Renal cortex interstitium (tissue), 11 donors: ENCODE measurements at regions not wholly inside any gene's neighbourhood (a gene's known extent, or its start where the extent isn't known, plus 50 kb on each side); places are given as distances from the start of the nearest gene placed in this dataset.
A peak's percentile ranks its signal among the peaks of the same experiment; 100 is the strongest.

ENCODE experiments used
- DNase-seq, 11 donors: peaks; one replicate each; pipeline ENCODE4 v3.0.0-alpha.2; 2013; ENCODE audit warnings: low read depth in 9 of 11, low spot score in 4 of 11; ENCODE audit errors: extremely low read depth in 1 of 11

DNA sequence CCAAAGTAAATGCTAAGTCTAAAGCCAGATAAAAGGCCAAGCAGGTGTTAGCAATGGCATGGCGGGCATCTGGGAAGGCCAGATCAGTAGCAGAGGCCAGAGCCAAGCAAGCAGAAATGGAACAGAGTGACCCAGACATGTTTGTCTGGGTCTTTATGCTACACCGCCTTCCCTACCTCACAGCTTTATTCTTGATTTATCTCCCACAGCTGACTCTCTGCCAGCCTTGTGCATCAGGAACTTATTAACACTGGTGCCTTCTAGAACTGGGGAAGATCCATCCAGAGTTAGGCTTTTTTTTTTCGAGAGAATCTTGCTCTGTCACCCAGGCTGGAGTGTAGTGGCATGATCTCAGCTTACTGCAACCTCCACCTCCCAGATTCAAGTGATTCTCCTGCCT lies 112.5 kb upstream of the SLC44A1 start:
- DNase-seq = no peak

DNA sequence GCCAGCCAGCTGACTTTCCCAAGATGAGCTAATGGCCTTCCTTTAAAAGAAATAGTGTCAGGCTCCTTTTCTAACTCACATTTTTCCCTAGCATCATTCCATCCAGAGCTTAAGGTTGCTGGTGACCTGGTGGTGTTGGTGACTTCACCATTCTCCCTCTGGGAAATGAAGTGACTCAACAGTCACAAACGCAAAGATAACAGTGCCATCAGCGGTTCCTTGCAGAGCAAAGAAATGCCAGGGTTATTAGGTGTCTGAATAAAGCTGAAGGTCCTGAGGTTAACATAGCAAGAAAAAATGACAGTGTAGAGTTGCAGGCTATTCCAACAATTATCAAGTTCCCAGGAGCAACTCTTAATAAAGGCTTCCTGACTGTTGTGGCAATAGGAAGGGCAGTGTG lies 111.8 kb upstream of the SLC44A1 start:
- no peak for DNase-seq

DNA sequence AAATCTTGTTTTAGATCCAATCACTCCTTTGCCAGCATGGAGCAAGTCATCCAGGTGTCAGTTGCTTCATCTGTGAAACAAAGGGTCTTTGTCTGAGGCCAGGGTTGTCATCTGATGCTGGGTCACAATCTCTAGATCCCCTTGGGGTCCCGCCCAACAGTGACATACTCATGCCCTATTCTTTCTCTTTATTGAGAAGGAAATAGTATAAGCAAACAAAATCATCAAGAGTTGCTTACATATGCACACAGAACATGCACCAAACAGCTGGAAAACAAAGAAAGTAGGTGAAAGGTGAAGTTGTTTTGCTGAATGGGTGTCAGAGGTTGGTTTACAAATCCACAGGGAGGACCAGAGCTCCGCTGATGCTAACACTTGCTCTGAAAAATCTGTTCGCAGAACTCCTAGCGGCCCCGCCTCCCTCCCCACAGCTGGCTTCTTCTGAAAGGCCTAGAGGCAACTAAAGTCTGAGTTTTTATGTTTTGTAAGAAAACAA lies 106.1 kb upstream of the SLC44A1 start:
- peak in 3 of 11 donors; percentile 34 to 50 (median 47) for DNase-seq

DNA sequence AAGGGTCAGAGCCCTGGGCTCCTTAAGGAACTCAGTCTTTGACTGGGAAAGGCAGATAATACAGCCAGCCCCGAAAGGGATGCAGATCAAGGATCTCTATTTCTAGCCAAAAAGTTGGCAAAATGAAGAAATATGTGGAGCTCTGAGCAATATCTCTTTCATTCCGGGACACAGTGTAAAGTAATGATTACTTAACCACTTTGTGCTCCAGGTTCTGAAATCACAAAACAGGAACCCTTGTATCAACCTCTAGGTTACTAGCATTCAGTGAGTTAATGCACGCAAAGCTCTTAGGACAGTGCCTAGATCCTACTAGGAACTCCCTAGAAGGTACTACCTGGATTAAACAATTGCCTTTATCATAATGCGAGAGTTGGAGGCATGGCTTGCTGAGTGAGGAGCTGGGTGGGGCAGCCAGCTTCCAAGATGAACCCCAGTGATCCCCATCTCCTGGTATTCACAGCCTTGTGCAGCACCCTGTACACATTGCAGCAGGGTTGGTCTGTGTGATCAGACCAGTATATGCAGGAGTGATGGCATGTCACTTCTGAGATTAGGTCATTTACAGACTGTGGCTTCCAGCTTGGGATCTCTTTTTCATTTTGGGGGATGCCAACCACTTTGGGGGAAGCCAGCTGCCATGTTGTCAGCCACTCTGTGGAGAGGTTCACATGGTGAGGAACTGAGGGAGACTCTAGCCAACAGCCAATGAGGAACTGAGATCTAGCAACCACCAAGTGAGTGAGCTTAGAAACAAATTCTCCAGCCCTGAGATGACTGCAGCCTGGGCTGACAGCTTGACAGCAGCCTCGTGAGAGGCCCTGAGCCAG lies 103.1 kb upstream of the SLC44A1 start:
- no peak for DNase-seq

DNA sequence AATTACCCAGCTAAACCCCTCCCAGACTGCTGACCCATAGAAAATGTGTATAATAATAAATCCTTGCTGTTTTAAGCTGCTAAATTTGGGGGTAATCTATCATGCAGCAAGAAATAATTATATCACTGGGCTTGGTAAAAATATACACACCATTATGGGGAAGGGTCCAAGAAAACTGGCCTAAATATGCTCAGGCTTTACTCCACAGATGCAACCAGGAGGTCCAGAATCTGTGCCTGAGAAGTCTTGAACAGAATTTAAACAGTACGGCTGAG lies 102.5 kb upstream of the SLC44A1 start:
- no peak for DNase-seq

DNA sequence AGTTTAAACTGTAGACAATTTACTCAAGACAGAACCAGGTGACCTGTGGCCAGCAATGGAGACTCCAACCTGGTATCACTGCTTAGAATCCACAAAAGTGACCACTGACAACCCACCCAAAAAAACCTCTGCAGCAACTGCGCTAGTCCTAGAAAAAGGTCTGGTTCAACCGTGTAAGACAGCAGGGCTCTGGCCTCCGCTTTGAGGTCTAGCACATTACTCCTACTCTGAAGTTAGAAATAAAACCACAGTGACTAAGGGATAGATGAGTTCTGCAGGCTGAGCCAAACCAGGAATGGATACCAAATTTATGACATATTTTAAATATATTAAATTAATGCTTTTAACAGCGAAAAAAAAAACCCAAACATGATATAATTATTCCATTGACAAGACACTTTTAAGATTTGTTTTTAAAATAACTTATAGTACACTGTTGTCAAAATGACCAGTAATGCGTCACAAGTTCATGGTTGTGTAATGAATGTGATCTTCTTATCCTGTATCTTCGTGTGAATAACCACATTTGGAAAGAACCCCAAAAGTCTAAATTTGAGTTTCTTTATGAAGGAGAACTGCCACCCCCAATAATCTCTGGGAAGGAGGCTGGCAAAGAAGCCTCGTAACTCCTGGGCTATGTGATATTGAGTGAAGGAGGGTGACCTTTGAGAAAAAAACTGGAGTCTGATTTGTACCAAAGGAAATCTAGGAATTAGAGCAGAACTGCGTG lies 101.9 kb upstream of the SLC44A1 start:
- DNase-seq = no peak

DNA sequence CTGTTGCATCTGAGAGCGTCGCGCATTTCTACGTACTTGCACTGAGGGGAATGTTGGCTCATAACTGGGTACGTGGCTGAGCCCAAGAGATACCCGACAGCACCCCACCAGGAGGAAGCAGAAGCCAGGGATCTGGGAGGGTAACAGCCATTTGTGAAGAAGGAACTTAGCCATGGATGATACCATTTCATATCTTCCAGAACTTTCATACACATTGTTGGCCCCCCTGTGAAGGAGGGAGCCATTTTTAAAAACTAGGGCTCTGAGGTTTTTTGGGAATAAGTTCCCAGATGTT lies 101.4 kb upstream of the SLC44A1 start:
- DNase-seq = no peak

DNA sequence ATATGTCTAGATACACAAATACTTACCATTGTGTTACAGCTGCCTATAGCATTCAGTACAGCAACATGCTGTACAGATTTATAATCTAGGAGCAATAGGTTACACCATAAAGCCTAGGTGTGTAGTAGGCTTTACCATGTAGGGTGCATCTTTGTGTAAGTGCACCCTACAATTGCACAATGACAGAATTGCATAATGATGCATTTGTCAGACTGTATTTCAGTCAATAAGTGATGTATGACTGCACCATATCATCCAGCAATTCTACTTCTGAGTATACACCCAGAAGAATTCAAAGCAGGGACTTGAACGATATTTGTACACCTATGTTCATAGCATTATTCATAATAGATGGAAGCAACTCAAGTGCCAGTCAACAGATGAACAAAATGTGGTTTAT lies 100.4 kb upstream of the SLC44A1 start:
- no peak for DNase-seq

DNA sequence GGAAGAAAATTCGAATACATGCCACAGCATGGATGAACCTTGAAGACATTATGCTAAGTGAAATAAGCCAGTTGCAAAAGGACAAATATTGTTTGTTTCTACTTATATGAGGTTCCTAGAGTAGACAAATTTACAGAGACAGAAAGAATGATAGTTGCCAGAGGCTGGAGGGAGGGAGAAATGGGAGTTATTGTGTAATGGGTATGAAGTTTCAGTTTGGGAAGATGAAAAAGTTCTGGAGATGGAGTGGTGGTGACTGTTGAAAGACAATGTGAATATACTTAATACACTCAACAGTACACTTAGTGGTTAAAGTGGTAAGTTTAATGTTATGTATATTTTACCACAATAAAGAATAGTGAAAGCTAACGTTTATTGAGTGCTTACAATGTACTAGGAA lies 99.6 kb upstream of the SLC44A1 start:
- no peak for DNase-seq

DNA sequence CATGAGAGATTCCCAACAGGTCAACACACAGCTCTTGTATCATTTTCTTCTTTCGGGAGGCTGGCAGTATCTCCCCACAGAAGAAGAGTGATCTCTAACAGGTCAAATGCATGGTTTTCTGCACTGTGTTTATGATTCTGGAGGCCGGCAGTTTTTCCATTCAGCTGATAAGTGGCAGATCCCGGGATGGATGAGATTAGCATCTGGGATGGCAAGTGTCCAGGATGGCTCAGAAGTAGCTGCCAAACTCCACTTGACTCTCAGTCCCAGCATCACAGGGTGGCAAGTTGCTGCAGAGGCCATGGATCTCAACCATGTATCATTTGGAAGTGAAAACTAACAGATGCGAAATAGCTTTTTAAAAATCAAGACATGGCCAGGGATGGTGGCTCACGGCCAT lies 97.8 kb upstream of the SLC44A1 start:
- DNase-seq = no peak

DNA sequence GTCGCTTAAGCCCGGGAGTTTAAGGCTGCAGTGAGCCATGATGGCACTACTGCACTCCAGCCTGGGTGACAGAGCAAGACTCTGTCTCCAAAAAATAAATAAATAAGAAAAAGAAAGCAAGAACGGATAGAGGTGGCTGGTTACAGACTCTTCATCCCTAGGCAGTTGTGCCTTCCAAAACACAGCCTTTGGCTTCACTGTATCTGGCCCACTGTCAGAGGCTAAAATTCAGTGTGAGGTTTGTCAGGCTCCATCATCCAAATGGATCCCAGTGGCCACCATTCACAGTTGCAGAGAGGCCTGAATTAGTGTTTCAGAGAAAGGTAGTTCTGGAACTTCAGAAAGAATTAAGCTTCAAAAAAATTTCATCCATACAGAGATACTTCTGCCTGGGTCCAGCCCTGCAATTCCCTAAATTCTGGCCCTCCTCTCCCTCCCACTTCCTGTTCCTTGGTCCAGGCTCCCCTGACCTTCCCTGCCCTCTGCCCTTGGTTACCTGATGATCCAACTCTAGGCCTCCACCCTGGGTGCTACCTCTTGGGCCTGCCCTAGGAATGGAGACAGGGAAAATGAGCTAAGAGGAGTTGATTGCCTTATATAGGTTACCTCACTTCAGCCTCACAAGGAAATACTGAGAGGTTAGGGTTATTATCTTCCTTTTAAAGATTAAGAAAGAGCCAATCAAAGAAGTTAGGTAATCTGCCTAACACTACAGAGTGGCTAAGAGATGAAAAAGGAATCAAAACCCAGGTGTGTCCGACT lies 97.2 kb upstream of the SLC44A1 start:
- no peak for DNase-seq

DNA sequence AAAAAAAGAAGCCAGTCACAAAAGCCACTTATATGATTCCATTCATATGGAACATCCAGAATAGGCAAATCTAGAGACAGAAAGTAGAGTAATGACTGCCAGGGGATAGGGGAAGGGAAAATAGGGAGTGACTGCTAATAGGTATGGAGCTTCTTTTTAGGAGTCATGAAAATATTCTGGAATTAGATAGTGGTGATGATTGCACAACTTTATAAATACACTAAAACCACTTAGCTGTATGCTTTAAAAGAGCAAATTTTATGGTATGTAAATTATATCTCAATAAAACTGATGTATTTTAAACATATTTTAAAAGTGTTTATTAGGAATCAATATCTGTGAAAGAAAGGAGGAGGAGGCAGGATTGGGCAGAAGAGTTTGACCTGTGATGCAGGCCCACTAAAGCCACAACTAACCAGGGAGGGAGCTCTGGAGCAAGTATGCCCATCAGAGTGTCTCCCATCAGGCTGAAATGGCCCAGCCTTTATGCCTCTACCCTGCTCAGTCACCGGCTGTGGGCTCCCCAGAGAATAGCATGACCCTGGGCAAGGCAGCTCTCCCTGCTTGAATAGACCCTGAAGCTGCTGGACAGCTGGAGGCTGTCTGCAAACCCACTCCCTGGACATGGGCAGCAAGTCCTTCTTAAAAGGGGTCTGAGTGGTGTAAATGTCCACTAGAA lies 96.0 kb upstream of the SLC44A1 start:
- DNase-seq = no peak

DNA sequence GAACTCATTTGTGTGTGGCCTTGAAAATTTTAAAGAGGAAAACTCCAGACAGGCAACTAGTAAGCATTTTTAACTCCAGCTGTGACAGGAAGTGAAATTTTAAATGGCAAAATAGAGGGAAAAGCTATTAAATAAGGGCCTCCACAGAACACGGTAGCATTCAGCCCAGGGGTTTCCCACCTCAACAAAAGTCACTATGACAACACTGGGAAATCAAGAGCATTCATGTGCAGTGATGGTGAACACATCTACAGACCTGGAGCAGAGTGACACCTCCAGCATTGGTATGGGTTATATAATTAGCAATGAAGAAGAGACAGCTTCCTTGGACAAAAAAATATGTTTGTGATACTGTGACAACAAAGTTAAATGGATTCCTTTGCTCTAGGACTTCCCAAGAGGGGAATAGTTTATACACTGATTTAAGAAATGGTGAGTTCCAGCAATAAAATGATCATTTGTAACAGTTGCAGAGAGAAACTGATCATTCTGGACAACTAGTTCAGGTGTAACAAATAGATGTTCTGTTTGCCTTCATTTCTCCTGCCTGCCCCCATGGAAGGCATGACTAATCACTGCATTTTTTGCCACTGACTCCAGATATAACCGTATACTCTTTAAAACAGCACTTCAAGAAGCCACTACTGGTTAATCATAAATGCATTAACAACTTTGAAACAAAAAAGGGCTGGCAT lies 93.3 kb upstream of the SLC44A1 start:
- DNase-seq = peak in 3 of 11 donors; percentile 34 to 40 (median 40)

DNA sequence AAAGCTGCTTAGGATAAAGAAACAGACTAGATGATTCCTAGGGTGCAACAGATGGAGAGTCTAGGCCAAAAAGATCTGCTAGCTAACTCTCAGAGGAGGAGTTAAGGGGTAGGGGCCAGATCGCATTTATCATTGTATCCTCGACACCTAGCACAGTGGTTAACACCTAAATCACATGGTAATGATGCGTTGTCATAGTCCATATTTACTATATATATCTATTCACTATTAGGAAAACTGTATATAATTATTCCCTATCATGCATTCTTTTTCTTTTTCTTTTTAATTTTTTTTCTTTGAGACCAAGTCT lies 92.8 kb upstream of the SLC44A1 start:
- no peak for DNase-seq

DNA sequence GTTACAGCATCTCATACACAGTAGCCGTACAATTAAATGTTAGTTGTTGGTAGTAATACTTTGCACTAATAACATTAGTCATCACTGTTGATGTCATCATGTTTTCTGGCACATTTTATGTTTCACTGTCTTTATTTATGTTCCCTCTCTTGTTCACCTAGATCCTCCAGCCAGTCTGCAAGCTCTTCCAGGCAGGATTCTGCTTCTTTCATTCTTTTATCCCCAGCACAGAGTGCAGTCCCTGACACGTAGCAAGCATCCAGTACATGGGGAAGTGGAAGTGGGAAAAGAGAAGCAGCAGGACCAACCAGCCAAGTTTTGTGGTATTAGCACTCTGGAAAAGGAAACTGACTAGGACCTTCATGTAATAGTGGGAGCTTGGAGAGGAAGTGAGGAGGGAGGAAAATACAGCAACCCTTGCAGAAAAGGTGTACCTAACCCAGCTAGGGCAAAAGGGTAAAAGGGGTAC lies 89.7 kb upstream of the SLC44A1 start:
- DNase-seq = no peak

DNA sequence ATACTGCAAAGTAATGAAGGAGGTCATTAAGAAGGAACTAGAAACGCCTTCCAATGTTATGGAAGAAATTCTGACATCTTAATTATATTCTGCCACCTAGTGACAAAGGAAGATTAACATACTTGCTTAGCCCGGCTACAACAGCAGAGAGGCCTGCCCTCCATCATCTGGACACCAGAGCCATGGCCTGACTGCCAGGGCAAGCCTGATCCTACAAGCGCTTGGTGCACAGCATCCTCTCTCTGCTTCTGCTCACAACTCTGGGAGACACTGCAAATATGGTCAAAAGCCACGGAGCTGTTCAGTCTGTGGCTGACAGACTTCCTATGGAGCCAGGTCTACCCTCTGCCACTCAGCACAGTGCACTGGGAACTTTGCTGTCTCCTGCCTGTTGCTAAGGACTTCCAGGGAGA lies 87.3 kb upstream of the SLC44A1 start:
- DNase-seq = peak in 9 of 11 donors; percentile 33 to 66 (median 55)

DNA sequence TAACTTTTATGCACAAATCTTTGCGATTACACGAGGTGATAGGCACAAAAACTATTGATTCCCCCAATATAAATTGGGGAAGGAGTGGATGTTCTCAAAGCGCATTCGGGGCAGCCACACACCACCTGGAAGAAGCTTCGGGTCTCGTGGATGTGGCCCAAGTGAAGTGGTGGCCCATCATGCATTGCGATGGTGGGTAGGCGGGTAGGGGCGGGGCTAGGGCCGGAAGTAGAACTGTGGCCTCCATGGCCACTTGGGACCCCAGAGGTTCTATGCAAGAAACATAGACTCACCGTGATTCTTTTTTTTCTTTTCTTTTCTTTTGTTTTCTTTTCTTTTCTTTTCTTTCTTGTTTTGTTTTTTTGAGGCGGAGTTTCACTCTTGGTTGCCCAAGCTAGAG lies 86.4 kb upstream of the SLC44A1 start:
- no peak for DNase-seq

DNA sequence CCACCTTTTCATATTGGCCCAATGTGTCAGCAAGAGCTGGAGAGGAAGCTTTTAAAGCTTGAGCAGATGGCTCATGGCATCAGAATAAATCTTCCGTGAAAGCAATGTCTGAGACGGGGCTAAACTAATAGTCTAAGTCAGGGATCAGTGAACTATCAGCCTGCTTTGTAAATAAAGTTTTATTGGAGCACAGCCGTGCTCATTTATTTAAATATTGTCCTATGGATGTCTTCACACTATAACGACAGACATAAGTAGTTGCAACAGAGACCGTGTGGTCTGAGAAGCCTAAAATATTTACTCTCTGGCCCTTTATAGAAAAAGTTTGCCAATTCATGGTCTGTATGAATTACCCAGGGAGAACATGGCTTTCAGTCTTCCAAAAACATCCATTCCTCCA lies 85.6 kb upstream of the SLC44A1 start:
- DNase-seq = no peak

DNA sequence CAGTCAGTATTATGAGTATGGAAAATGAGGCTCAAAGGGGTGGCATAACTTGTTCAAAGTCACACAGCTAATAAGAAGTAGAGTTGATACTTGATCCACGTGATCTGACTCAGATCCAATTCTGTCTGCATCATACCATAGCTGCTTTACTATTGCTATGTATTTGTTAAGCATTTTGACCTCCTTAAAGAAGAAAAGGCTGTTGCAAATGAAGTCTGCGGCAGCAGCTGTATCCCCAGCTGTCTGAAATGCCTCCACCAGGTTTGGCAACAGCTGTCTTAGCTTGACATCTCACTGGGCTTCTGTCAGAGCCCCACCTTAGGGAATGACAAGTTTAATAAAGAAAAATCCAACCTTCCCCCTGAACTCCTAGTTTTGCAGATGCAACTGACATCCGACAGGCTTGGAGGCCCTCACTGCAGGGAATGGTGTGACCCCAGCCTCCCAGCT lies 75.6 kb upstream of the SLC44A1 start:
- DNase-seq = no peak
